ENCODE measurements at regions not wholly inside any gene's neighbourhood (a gene's known extent, or its start where the extent isn't known, plus 50 kb on each side); places are given as distances from the start of the nearest gene placed in this dataset.

- Histone ChIP-seq H3K4me3 (replicated peaks in 1 of 2; ENCODE audit: low read depth in 1 of 2, low read length in 2 of 2) (no peak overlapping the region), H3K27me3 (ENCODE audit: insufficient read depth, low read length) (peaks cover 13% of the 10 kb centered on the region; the same call in 1 of the 2 replicates), H3K79me2 (ENCODE audit: insufficient read depth, low read length) (no peaks in the 10 kb centered on the region), H2AFZ (ENCODE audit: low read depth, low read length, poor library complexity, severe bottlenecking) (no peak overlapping the region), H4K20me1 (ENCODE audit: insufficient read depth) (no peaks in the 10 kb centered on the region), H3K4me1 (ENCODE audit: control insufficient read depth in 1 of 2, insufficient read depth in 2 of 2, low read length in 2 of 2) (no peaks in the 10 kb centered on the region), H3K36me3 (ENCODE audit: control insufficient read depth in 1 of 2, insufficient read depth in 2 of 2, low read length in 2 of 2) (no peaks in the 10 kb centered on the region), H3K27ac (ENCODE audit: low read depth, low read length) (no peak overlapping the region), H3K9ac (ENCODE audit: low read length) (no peak overlapping the region), H3K9me2 (ENCODE audit: insufficient read depth) (no peaks in the 10 kb centered on the region), H3K4me2 (ENCODE audit: low read length) (no peak overlapping the region), H3K9me3 (ENCODE audit: control insufficient read depth in 1 of 2, insufficient read depth in 1 of 2, low read depth in 1 of 2, low read length in 2 of 2) (no peaks in the 10 kb centered on the region)
- DNase-seq (ENCODE audit: low read depth, low spot score) (no peak), ATAC-seq (no peak)
- intact Hi-C loops (cut with micrococcal nuclease): no loop called here
- no peak for TF ChIP-seq TCF7L2 (IDR thresholded peaks at IDR 0.05; ENCODE audit: borderline replicate concordance, extremely low read depth, insufficient read depth, insufficient read length)
- ChIA-PET RAD21 (ENCODE audit: low non-redundant PET in 1 of 2, low total read pairs in 2 of 2, uncharacterized antibody in 2 of 2, unreplicated experiment in 2 of 2) (no interaction called here), CTCF (no interaction called here), POLR2A (no interaction called here)
- BruUV-seq (replicated peaks): no TSS peak
Observed at GRCh38 chr14:75339059-75339458, 60.4 kb downstream of the FOS start.

- Histone ChIP-seq H3K9ac (ENCODE audit: low read length) (no peak overlapping the region), H3K27ac (ENCODE audit: low read depth, low read length) (no peak overlapping the region), H3K4me2 (ENCODE audit: low read length) (no peak overlapping the region), H3K36me3 (ENCODE audit: control insufficient read depth in 1 of 2, insufficient read depth in 2 of 2, low read length in 2 of 2) (no peaks in the 10 kb centered on the region), H3K79me2 (ENCODE audit: insufficient read depth, low read length) (no peaks in the 10 kb centered on the region), H3K4me3 (replicated peaks in 1 of 2; ENCODE audit: low read depth in 1 of 2, low read length in 2 of 2) (no peak overlapping the region), H2AFZ (ENCODE audit: low read depth, low read length, poor library complexity, severe bottlenecking) (no peak overlapping the region), H4K20me1 (ENCODE audit: insufficient read depth) (no peaks in the 10 kb centered on the region), H3K4me1 (ENCODE audit: control insufficient read depth in 1 of 2, insufficient read depth in 2 of 2, low read length in 2 of 2) (no peaks in the 10 kb centered on the region), H3K9me3 (ENCODE audit: control insufficient read depth in 1 of 2, insufficient read depth in 1 of 2, low read depth in 1 of 2, low read length in 2 of 2) (no peaks in the 10 kb centered on the region), H3K27me3 (ENCODE audit: insufficient read depth, low read length) (peaks cover 13% of the 10 kb centered on the region; the same call in 1 of the 2 replicates), H3K9me2 (ENCODE audit: insufficient read depth) (no peaks in the 10 kb centered on the region)
- POLR2A ChIA-PET: no interaction called here
- DNase-seq (ENCODE audit: low read depth, low spot score): no peak
- CTCF ChIA-PET: no interaction called here
- no TSS peak for BruUV-seq (replicated peaks)
- intact Hi-C loops (cut with micrococcal nuclease): no loop called here
- TF ChIP-seq CTCF (IDR thresholded peaks at IDR 0.05 in 2 of 3, conservative IDR thresholded peaks at IDR 0.05 in 1 of 3; ENCODE audit: borderline replicate concordance in 1 of 3, insufficient read depth in 1 of 3, low read depth in 2 of 3, low read length in 2 of 3) (no peak), MAX (IDR thresholded peaks at IDR 0.05) (no peak), CBX3 (IDR thresholded peaks at IDR 0.05; ENCODE audit: low read depth) (no peak), CEBPB (IDR thresholded peaks at IDR 0.05; ENCODE audit: low read depth) (no peak), ELF1 (IDR thresholded peaks at IDR 0.05; ENCODE audit: borderline replicate concordance, low read depth) (no peak)
- no peak for ATAC-seq
- RAD21 ChIA-PET (ENCODE audit: low non-redundant PET in 1 of 2, low total read pairs in 2 of 2, uncharacterized antibody in 2 of 2, unreplicated experiment in 2 of 2): no interaction called here
Observed at GRCh38 chr14:75340921-75341320, 62.3 kb downstream of the FOS start.

Data from HCT116 (cell line).